NCI-H2196 (cell line): ENCODE measurements at regions not wholly inside any gene's neighbourhood (a gene's known extent, or its start where the extent isn't known, plus 50 kb on each side); places are given as distances from the start of the nearest gene placed in this dataset.

Source experiments
- DNase-seq: peaks from one replicate; lab custom pipeline; 2025; ENCODE audit not compliant: unreplicated experiment; lab: John Stamatoyannopoulos, UW

DNA sequence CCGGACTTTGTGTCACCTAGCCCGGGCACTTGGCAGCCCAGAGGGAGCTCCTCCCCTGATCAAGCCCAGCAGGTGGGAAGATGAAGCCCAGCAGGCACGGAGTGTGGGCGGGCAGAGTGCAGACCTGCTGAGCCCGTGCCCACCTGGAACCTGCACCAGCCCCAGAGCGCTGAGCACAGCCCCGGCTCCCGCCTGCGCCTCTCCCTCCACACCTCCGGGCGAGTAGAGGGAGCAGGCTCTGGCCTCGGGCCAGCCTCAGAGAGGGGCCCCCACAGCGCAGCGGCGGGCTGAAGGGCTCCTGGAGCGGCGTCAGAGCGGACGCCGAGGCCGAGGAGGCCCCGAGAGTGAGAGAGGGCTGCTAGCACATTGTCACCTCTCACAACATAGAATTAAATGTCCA is 257.7 kb downstream of the VGLL3 start:
- no peak for DNase-seq

DNA sequence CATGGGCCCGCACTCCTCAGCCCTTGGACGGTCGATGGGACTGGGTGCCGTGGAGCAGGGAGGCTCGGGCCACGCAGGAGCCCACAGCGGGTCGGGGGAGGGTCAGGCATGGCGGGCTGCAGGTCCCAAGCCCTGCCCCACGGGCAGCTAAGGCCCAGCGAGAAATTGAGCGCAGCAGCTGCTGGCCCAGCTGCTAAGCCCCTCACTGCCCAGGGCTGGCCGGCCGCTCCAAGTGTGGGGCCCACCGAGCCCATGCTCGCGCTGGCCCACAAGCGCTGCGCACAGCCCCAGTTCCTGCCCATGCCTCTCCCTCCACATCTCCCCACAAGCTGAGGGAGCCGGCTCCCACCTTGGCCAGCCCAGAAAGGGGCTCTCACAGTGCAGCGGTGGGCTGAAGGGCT is 259.4 kb downstream of the VGLL3 start:
- no peak for DNase-seq

DNA sequence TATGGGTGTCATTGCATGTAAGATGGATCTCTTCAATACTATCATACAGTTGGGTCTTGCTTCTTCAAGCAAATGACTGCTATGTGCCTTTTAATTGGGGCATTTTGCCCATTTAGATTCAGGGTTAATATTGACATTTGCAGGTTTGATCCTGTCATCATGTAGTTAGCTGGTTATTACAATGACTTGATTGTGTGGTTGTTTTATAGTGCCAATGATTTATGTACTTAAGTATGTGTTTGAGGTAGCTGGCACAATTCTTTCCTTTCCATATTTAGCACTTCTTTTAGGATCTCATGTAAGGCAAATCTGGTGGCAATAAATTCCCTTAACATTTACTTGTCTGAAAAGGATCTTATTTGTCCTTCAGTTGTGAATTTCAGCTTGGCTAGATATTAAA is 267.5 kb downstream of the VGLL3 start:
- DNase-seq = no peak

GRCh38 chr3:86711634-86712033 is 279.3 kb downstream of the VGLL3 start:
- DNase-seq = no peak

DNA sequence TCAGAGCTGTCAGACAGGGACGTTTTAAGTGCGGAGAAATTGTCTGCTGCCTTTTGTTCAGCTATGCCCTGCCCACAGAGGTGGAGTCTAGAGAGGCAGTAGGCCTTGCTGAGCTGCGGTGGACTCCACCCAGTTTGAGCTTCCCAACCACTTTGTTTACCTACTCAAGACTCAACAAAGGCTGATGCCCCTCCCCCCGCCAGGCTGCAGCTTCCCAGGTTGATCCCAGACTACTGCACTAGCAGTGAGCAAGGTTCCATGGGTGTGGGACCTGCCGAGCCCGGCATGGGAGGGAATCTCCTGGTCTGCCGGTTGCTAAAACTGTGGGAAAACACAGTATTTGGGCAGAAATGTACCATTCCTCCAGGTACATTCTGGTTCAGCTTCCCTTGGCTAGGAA is 282.1 kb downstream of the VGLL3 start:
- DNase-seq = no peak

- no peak for DNase-seq
Observed at GRCh38 chr3:86702381-86702958, 288.5 kb downstream of the VGLL3 start.

DNA sequence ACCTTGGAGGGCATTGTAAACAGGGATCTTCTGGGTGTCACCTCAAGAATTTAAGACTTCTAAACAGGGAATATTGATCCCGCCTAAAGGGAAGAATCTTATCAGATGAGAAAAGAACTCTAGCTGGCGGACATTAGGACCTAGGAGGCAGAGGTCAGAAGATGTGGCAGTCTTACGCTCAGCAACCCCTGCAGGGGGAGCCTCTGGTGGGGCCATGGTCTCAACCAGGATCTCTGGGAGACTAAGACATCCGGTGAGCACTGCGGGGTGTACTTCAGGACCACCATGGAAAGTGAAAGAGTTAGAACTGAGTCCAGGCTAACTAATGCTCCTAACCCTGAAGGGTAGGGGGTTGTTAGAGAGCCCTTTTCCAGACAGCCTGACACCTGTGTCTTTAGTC is 295.2 kb downstream of the VGLL3 start:
- DNase-seq = no peak

- no peak for DNase-seq
Observed at GRCh38 chr3:86673991-86674390, 317.0 kb downstream of the VGLL3 start.

DNA sequence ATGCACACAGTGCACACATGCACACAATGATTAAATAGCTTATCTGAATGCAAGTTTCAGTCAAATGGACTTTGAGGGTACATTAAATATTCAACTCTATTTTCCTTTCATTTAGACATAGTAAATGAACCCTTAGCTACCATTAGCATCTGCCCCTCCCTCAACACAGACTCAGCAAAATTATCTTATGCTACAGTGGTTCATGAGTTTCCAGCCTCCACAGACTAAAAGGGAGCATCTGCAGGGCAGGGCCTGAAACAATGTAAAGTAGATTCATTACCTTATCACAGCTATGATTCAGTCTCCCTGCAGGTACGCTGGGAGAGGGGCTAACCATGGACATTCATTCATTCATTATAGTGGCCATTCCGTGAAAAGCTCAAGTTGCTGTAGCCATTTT is 329.1 kb downstream of the VGLL3 start:
- no peak for DNase-seq

DNA sequence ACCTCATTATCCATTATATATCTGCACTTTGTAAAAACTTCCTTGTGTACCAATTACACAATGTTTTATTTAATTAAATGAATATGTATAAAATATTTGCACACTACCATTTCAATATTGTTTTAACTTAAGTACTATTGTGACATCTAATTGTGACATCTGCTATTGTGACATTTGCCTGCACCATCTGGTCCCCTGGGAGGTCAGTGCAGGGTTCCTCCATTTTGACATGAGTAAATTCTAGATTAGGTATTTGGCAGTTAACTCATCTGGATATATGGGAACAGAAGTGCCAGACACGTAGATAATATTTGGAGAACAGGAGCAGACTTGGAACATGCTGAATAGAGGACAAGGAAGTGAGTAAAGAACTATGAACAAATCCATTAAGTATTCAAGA is 332.1 kb downstream of the VGLL3 start:
- no peak for DNase-seq

DNA sequence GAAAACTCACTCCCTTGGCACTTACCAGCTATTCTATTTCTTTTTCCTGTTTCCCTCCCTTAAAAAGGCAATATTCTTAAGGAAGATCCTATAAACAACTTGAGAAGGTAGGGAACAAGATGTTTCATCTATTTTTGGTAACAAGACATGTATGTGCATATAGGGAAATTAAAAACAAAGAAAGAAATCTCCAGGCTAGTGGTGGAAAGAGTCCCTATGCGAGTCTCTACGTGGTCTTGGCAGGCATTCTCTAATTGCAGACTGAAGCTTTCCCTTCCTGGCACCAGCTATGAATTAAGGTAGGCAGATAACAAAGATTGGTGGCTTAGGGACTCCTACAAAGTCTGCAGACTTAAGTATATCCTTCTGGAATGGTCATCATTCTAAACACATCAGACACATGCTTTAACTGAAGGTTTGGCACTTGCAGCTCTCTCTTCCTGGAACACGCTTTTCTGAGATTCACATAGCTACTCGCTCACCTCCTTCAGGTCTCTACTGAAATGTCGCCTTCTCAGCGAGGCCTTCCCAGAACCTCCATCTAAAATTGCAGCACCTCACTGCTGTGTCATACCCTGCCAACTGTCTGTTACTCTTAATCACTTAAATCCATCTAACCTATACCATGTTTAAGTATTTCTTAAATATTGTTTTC is 336.0 kb downstream of the VGLL3 start:
- DNase-seq = no peak

GRCh38 chr3:86653661-86654205 is 337.2 kb downstream of the VGLL3 start:
- no peak for DNase-seq

GRCh38 chr3:86648087-86648486 is 342.9 kb downstream of the VGLL3 start:
- no peak for DNase-seq

GRCh38 chr3:86645756-86646155 is 345.2 kb downstream of the VGLL3 start:
- no peak for DNase-seq

DNA sequence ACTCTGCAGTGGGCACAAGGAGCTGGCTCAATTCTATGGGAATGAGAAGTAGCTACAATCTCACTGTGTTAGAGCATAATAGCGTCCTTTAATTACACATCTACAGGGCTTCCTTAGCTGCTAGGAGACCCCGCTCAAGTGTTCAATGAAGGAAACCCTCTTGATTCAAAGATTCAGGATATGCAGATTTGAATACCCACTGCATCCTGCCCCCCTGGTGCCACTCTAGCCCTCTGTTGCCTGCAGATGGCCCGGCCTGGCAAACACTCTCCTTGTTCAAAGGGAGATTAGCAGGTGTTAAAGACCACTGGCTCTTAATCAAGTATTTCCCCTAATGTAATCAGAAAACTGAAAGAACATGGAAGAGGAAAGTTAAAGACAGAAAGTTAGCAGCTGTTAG is 356.6 kb downstream of the VGLL3 start:
- DNase-seq = no peak

GRCh38 chr3:86629511-86629910 is 361.4 kb downstream of the VGLL3 start:
- DNase-seq = no peak

DNA sequence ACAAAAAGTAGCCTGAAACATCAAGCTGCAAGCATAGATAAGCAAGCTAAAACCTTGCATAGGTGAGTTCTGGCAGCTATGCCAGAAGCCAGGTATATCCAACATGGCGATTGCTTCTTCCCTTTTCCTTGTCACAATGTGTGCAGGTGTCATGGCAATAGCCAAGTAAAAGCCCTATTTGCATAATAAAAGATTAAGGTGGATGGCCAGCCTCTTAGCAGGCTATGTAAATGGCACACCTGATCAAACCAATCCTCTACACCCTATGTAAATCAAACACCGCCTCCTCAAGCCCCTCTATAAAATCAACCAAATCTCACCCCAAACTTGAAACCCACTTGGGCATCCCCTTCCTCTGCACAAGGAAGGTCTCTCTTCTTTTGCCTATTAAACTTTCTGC is 366.8 kb downstream of the VGLL3 start:
- DNase-seq = no peak

DNA sequence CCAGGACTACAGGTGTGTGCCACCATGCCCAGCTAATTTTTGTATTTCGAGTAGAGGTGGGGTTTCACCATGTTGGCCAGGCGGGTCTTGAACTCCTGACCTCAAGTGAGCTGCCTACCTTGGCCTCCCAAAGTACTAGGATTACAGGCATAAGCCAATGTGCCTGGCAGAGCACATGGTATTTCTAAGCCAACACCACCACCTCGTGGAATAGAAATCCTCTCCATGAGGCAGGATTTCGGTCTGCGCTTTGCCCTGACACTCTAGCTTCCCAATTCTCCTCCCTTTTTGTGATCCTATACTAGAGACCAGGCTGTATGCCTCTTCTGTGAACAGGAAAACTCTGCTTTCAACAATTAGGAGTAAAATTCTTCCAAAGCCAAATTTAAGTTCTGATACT is 372.2 kb downstream of the VGLL3 start:
- no peak for DNase-seq

GRCh38 chr3:86605166-86605565 is 385.8 kb downstream of the VGLL3 start:
- DNase-seq = no peak

DNA sequence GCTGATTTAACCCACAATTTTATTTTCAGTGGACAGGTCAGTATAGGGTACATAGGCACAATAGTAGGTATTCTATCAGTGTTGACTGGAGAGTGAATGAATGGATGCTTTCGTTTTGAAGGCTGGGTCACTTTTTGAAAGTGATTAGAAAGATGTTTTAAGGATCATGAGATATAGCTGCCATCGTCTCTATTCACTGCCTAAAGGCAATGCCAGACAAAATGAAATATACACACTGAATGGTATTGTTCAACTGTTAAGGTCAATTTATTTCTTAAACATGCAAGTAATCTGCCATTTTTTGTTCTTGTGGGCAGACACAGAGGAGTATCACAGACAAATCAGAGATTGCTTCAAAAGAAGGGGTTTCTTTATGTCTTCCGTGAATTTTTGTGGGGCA is 395.3 kb downstream of the VGLL3 start:
- DNase-seq = no peak

GRCh38 chr3:86594838-86595237 is 396.1 kb downstream of the VGLL3 start:
- DNase-seq = no peak

DNA sequence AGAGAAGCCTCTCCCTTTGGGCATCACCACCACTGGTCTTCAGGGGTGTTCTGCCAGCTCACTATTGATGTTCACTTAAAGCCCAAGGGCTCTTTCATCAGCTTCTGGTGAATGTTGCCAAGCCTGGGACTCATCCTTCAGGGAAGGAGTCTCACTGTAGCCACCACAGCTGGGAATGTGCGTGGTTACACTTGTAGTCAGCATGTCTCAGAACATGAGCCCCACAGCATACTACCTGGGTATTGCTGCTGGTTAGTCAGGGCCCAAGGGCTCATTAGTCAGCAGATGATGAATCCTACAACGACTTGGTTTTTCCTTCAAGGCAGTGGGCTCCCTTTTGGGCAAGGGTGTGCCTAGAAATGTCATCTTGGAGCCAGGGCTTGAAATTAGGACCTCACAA is 412.9 kb downstream of the VGLL3 start:
- DNase-seq = no peak

DNA sequence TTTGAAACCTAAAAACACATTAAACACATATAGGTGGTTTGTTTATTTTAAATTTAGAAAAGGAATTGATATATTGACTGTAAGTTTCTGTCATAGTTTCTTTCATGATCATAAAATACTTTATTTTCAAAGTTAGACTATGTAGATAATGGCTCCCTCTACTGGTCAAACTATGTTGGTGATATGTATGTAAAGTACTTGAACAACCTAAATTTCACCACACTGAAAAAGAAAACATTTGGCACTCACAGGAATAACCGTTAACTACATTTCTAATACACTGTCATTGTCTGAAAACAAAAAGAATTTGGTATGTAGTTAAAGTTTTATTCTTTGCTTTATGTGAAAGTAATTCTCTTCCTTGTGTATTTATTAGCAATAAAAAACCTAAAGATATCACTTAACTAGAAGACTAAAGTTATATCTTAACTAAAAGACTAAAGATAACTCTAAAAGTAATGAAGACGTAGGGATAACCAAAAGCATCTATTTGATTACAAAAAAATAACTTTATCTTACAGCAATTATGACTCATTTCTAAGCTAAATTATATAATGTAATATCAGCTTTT is 427.5 kb downstream of the VGLL3 start:
- DNase-seq = peak; percentile 28
